Motor neuron (in vitro differentiated cells): ENCODE measurements at regions not wholly inside any gene's neighbourhood (a gene's known extent, or its start where the extent isn't known, plus 50 kb on each side); places are given as distances from the start of the nearest gene placed in this dataset.
"Not testable (repeated sequence)": the region's sequence is repeated elsewhere in the genome, so short reads cannot be mapped to it uniquely, and the experiment has no call there.

Experiments
- ATAC-seq, 8 experiments: fragments of 200-7000 bp; cut with Tn5 transposase; replicated peaks in 6 of 8; 2 replicates each; pipeline ENCODE4 v1.8.0; 2021; ENCODE audit warnings: mild to moderate bottlenecking in 8 of 8, moderate library complexity in 8 of 8
- H3K27ac ChIP-seq, 2 donors: fragments of 250-450 bp; sonication (Bioruptor Pico); 2 replicates each; pipeline ENCODE4 v1.9.0; 2021; ENCODE audit warnings: antibody characterized with exemption in 2 of 2, mild to moderate bottlenecking in 2 of 2, moderate library complexity in 1 of 2
- H3K4me1 ChIP-seq, 2 donors: fragments of 250-450 bp; sonication (Bioruptor Pico); replicated peaks in 1 of 2; 2 replicates each; pipeline ENCODE4 v1.6.1; 2021; ENCODE audit warnings: antibody characterized with exemption in 2 of 2, mild to moderate bottlenecking in 2 of 2, moderate library complexity in 1 of 2
- H3K4me3 ChIP-seq, 5 donors: fragments of 250-450 bp; sonication (Bioruptor Pico); 2 replicates each; pipeline ENCODE4 v1.9.0; 2021; ENCODE audit warnings: antibody characterized with exemption in 5 of 5, mild to moderate bottlenecking in 5 of 5, moderate library complexity in 4 of 5
- WGBS, 10 experiments: fragments of 450-650 bp; shearing (Covaris generic); methylation state at CpG; one replicate each; pipeline ENCODE4 v1.0.0; 2022; 5-methylcytosine and 5-hydroxymethylcytosine counted together
- in situ Hi-C, 9 experiments: fragments of 400-800 bp; cut with MboI; loops; one replicate each; pipeline ENCODE4 v1.15.0; 2021; ENCODE audit warnings: low sequenced_read_pairs in 9 of 9, low pct_unique_long_range_greater_than_20kb in 2 of 9; ENCODE audit not compliant: unreplicated experiment in 9 of 9

GRCh38 chr6:111925296-111925695 is 52.0 kb upstream of the FYN start:
- in situ Hi-C loops: no loop called here
- Histone ChIP-seq H3K27ac (no peak overlapping the region), H3K4me3 (no peak overlapping the region), H3K4me1 (peaks cover 28 to 33% of the 10 kb centered on the region in 2 donors)
- peak in 1 of 8 experiments; percentile 44 for ATAC-seq

DNA sequence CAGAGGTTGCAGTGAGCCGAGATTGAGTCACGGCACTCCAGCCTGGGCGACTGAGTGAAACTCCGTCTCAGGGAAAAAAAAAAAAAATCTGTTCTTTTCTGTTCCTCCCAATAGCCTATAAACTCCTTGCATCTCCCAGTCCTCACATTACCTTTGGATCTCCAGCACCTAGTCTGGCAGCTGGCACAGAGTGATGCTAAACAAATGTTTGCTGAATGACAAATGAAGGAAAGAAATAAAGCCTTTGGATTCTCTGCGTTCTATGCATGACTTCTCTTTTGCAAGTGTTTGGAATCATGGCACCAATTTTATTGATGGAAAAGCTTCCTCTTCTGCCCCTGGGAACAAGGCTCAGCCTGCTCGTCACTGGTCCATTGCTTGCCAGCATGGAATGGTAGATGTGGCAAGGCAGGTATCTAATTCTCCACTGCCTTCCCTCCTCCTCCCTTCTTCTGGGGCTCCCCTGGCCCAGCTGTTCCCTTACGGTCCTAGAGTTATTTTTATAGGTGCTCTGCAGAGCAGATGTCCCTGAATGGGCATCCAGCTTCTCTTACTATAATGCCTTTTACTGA is 53.6 kb upstream of the FYN start:
- Histone ChIP-seq H3K4me1 (peaks cover 13 to 21% of the 10 kb centered on the region in 2 donors), H3K27ac (no peak overlapping the region), H3K4me3 (no peak overlapping the region)
- 0 to 100% (median 44%) methylated on average over 1 to 6 of the region's 7 CpGs; no CpG with 5 or more reads in 1 of the 10 experiments for WGBS, 10 experiments
- peak in 1 of 8 experiments; percentile 23 for ATAC-seq
- in situ Hi-C loops: no loop called here

- Histone ChIP-seq H3K4me1 (peaks cover 9 to 16% of the 10 kb centered on the region in 2 donors), H3K27ac (no peak overlapping the region), H3K4me3 (no peak overlapping the region)
- ATAC-seq: no peak
- in situ Hi-C loops: no loop called here
- WGBS, 10 experiments: 67 to 89% (median 78%) methylated on average over 1 to 5 of the region's 7 CpGs; no CpG with 5 or more reads in 4 of the 10 experiments
Measured at GRCh38 chr6:111927321-111927720, 54.1 kb upstream of the FYN start.

DNA sequence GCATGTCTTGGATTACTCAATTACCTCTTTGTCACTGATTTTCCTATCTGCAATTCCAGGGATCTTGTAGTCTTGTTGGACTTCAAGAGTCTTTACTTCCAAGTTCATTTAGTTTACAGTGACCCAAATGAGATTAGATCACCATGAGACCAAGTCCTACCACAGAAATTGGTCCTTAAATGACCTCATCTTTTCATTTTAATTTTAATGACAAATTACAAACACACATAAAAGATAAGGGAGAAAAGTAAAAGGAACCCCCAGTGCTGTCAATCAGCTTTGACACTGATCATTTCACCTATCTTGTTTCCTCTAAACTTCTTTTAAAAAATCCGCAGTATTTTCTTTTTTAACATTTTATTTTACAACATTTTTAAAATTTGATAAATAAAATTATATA is 54.9 kb upstream of the FYN start:
- Histone ChIP-seq H3K27ac (no peak overlapping the region), H3K4me3 (no peak overlapping the region), H3K4me1 (peaks cover under 1 to 8% of the 10 kb centered on the region in 2 donors)
- WGBS, 10 experiments: 85 to 100% (median 91%) methylated on average over 1 of the region's 1 CpG; no CpG with 5 or more reads in 2 of the 10 experiments
- no peak for ATAC-seq
- in situ Hi-C loops: no loop called here

- H3K27ac ChIP-seq, H3K4me3 ChIP-seq, in situ Hi-C loops, H3K4me1 ChIP-seq, ATAC-seq: not testable (repeated sequence)
- WGBS, 10 experiments: 8 to 100% (median 91%) methylated on average over 1 to 2 of the region's 5 CpGs; no CpG with 5 or more reads in 4 of the 10 experiments
Measured at GRCh38 chr6:111934611-111935010, 61.4 kb upstream of the FYN start.

DNA sequence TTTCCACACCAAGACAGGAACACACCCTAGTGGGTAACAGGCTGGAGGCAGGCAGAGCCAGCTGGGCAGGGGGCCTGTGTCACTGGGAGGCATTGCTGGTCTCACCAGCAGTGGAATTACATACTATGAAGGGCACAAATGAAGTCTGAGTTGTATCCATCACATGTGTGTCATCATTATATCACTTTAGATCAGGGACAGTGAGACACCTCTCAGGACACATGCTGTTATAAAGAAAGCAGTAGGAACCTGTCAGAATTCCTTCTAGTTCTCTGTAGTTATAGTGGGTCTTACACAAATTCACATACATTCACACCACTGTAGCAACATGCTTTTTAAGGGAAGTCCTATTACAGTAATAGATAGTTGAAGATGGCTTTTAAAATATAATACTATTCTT is 63.5 kb upstream of the FYN start:
- Histone ChIP-seq H3K27ac (no peak overlapping the region), H3K4me3 (no peak overlapping the region), H3K4me1 (no peaks in the 10 kb centered on the region)
- in situ Hi-C loops: no loop called here
- peak in 1 of 8 experiments; percentile 19 for ATAC-seq

- ATAC-seq: peak in 3 of 8 experiments; percentile 44 to 78 (median 64)
- in situ Hi-C loops: no loop called here
- Histone ChIP-seq H3K4me3 (no peak overlapping the region), H3K27ac (no peak overlapping the region), H3K4me1 (no peaks in the 10 kb centered on the region)
- 15 to 76% (median 62%) methylated on average over 2 to 4 of the region's 4 CpGs; no CpG with 5 or more reads in 3 of the 10 experiments for WGBS, 10 experiments
Measured at GRCh38 chr6:111938710-111939109, 65.5 kb upstream of the FYN start.

DNA sequence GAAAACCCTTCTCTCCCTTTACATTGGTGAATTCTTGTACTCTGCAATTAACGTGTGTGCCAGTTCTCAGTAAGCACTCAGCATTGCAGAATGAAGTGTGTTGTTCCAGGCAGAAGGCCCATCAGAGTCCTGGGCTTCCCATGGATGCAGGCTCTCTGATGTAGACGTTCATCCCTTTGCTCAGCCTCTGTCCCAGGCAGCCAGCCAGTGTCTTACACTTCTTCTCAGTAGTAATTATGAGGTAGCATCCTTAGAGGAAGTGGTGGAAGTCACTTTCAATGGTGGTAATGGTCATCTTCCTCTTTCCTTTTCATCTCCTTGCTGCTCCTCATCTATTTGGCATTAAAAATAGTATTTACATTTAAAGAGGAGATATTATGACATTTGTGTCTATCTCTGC is 66.7 kb upstream of the FYN start:
- no peak for ATAC-seq
- Histone ChIP-seq H3K4me3 (no peak overlapping the region), H3K4me1 (no peaks in the 10 kb centered on the region), H3K27ac (no peak overlapping the region)
- in situ Hi-C loops: no loop called here
- WGBS, 10 experiments: 17 to 100% (median 79%) methylated on average over 1 to 2 of the region's 2 CpGs; no CpG with 5 or more reads in 4 of the 10 experiments

DNA sequence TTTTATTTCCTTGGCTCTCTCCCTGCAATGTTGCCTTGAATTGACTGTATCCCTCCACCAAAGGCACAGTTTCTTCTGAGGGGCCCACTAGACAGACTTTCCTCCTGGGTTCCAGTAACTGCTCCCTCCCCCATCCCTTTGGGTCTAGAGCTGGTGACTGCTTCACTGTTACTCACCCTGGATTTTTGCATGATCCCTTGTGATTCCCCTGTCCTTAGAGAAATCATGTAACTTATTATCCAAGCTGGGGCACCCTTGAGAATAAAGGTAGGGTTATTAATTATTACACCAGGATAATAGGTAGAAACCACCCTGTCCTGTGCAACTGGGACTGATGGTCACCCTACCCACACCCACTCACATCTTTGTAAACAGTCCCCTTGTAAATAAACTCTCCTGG is 67.5 kb upstream of the FYN start:
- no peak overlapping the region for H3K27ac ChIP-seq

DNA sequence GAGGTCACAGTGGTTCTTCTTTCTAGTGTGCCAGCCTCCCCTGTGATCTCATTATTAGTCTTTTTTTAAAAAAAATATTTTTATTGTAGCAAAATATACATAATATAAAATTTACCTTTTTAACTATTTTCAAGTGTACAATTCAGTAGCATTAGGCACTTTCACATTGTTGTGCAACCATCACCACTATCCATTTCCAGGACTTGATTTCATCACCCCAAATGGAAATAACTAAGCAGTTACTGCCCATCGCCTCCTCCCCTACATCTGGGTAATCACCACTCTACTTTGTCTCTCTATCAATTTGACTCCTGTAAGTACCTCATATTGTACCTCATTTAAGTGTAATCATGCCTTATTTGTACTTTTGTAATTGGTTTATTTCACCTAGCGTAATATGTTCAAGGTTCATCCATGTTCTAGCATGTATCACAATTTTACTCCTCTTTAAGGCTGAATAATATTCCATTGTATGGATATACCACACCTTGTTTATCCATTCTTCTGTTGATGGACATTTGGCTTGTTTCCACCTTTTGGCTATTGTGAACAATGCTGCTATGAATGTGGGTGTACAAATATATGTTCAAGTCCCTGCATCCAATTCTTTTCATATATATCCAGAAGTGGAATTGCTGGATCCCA is 68.6 kb upstream of the FYN start:
- WGBS, 10 experiments: 47 to 100% (median 94%) methylated on average over 1 to 2 of the region's 2 CpGs; no CpG with 5 or more reads in 1 of the 10 experiments
- Histone ChIP-seq H3K4me1 (no peaks in the 10 kb centered on the region), H3K4me3 (no peak overlapping the region), H3K27ac (no peak overlapping the region)
- in situ Hi-C loops: no loop called here
- ATAC-seq: no peak

More for the DNA sequence above, 67.5 kb upstream of the FYN start:
- Histone ChIP-seq H3K4me3 (no peak overlapping the region), H3K4me1 (no peaks in the 10 kb centered on the region)
- ATAC-seq: no peak
- in situ Hi-C loops: no loop called here

GRCh38 chr6:111942561-111942960 is 69.3 kb upstream of the FYN start:
- 56 to 100% (median 94%) methylated on average over 1 to 2 of the region's 2 CpGs for WGBS, 10 experiments
- Histone ChIP-seq H3K4me3 (no peak overlapping the region), H3K4me1 (no peaks in the 10 kb centered on the region), H3K27ac (no peak overlapping the region)
- ATAC-seq: no peak
- in situ Hi-C loops: no loop called here

DNA sequence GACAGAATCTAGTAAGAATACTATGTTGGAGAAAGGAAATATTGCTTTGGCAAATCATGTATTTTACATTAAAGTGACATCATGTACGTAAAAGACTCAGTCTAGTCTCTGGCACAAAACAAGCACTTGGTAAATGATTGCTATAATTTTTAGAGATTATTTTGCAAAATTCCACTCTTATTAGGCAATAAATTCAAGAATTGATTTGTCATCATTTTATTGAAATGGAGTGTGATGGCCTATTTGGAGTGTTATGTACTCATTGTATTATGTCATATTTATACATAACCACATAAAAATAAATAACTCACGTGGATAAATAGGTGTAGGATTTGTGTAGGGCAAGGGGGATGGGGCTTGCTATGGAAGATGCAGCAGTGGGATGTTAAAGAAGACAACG is 70.0 kb upstream of the FYN start:
- ATAC-seq: peak in 2 of 8 experiments; percentile 18 to 25
- no peaks in the 10 kb centered on the region for H3K4me1 ChIP-seq
- H3K4me3 ChIP-seq: no peak overlapping the region
- WGBS, 10 experiments: 30 to 97% (median 83%) methylated on average over 1 to 3 of the region's 3 CpGs; no CpG with 5 or more reads in 1 of the 10 experiments
- in situ Hi-C loops: no loop called here
- H3K27ac ChIP-seq: no peak overlapping the region

DNA sequence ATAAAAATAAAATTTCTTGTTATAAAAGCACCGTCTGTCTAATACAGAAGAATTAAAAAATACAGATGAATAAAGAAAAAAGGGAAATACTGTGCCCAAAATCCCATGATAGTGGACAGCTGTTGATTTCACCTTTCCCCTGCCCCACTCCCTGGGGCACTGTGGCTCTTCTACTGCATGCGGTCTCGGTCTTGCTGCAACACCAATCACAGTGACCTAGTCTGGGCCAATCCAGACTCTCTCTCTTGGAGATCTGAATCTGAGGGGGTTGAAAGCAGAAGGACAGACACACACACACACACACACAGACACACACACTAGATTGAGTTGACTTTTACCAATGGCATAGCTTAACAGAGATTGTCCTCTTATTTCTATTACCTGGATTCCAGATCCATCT is 70.5 kb upstream of the FYN start:
- 67 to 100% (median 94%) methylated on average over 1 to 3 of the region's 3 CpGs; no CpG with 5 or more reads in 2 of the 10 experiments for WGBS, 10 experiments
- Histone ChIP-seq H3K27ac (no peak overlapping the region), H3K4me3 (no peak overlapping the region), H3K4me1 (no peaks in the 10 kb centered on the region)
- in situ Hi-C loops: no loop called here
- ATAC-seq: no peak

DNA sequence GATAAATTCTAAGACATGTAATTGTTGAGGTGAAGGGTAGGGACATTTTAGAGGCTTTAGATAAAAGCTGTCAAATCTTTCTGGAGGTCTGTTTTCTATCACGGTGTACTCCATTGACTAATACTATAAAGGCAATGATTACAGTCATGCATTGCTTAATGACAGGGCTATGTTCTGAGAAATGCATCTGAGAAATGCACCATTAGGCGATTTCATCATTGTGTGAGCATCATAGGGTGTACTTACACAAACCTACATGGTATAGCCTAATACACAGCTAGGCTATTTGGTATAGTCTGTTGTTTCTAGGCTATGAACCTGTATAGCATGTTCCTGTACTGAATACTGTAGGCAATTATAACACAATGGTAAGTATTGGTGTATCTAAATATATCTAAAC is 71.3 kb upstream of the FYN start:
- Histone ChIP-seq H3K27ac (no peak overlapping the region), H3K4me1 (peaks cover 0 to under 1% of the 10 kb centered on the region in 2 donors), H3K4me3 (no peak overlapping the region)
- ATAC-seq: peak in 3 of 8 experiments; percentile 39 to 50 (median 45)
- in situ Hi-C loops: no loop called here
- 0 to 83% (median 41%) methylated on average over 1 to 2 of the region's 2 CpGs; no CpG with 5 or more reads in 5 of the 10 experiments for WGBS, 10 experiments
